Astrocyte (in vitro differentiated cells and primary cell): ENCODE measurements at regions not wholly inside any gene's neighbourhood (a gene's known extent, or its start where the extent isn't known, plus 50 kb on each side); places are given as distances from the start of the nearest gene placed in this dataset.

Experiments used
- CTCF ChIP-seq: IDR thresholded peaks from 2 replicates; pipeline ENCODE4 v1.5.1; 2011; ENCODE audit warnings: low read depth, mild to moderate bottlenecking, inconsistent platforms, low read length, moderate library complexity; ENCODE audit not compliant: insufficient read depth
- EZH2 ChIP-seq: IDR thresholded peaks from 2 replicates; pipeline ENCODE4 v1.6.1; 2012; ENCODE audit warnings: mild to moderate bottlenecking, low read length, inconsistent platforms; ENCODE audit not compliant: insufficient read depth

- no peak for TF ChIP-seq CTCF
- no peak for TF ChIP-seq EZH2
Observed at GRCh38 chr15:69973102-69973714, 124.5 kb downstream of the TLE3 start.
